HG03196 (cell line): ENCODE measurements at regions not wholly inside any gene's neighbourhood (a gene's known extent, or its start where the extent isn't known, plus 50 kb on each side); places are given as distances from the start of the nearest gene placed in this dataset.
"Not testable (repeated sequence)": the region's sequence is repeated elsewhere in the genome, so short reads cannot be mapped to it uniquely, and the experiment has no call there.

Experiments used
- ATAC-seq: cut with Tn5 transposase; IDR thresholded peaks from one replicate; pipeline ENCODE4 v1.9.1; 2021; ENCODE audit not compliant: unreplicated experiment

DNA sequence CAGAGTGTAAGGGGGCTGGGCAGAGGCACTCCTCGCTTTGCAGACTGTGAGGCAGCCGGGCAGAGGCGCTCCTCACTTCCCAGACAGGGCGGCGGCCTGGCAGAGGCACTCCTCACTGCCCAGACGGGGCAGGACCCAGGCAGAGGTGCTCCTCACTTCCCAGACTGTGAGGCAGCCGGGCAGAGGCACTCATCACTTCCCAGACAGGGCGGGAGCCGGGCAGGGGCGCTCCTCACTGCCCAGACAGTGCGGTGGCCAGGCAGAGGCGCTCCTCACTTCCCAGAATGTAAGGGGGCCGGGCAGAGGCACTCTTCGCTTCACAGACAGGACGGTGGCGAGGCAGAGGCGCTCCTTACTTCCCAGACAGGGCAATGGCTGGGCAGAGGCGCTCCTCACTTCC lies 442.5 kb downstream of the SPATA31D1 start:
- ATAC-seq, result no peak

DNA sequence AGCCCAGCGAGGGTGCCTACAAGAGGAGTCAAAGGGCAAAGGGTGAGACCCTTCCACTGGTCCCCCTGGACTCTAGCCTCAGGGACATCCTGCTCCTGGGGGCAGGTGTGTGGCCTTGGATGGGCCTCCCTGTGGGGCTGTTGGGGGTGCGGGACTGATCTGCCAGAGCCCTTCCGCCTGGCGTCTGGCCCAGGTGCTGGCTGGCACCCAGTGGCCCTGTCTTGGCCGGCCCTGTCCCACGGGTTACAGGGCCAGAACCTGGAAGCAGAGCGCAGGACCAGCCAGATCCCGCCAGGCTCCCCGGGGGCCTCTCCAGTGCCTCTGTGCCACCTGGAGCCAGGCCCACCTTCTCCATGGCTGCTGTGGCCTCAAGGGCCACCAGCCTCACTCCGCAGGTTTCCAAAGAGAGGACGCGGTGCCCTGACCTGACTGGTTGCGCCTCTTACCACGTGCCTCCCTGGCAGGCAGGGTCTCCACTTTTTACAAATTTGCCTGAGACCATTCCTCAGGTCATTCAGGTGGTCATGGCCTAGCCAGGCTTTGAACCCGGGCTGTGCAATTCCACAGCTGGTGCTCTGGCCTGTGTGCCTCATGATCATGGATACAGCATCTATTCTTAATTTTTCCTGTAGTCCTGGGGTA lies 444.8 kb downstream of the SPATA31D1 start:
- ATAC-seq, result not testable (repeated sequence)

DNA sequence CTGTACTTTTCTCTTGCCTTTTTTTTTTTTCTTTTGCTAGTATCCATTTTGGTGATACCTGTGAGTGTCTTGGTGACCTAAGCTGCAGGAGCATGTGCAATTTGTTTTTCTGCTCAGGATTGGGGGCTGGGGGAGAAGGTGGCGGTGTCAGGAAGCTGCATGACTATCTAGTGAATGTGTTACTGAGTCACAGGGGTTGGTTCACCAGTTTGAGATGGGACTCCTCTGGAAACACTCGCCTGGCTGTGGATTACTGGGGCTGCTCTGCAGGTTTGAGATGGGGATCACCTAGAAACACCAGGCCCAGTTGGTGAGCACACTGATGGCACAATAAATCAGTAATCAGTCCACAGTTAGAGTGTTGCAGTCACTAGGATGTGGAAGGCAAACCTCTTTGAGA lies 447.9 kb downstream of the SPATA31D1 start:
- ATAC-seq, result no peak

DNA sequence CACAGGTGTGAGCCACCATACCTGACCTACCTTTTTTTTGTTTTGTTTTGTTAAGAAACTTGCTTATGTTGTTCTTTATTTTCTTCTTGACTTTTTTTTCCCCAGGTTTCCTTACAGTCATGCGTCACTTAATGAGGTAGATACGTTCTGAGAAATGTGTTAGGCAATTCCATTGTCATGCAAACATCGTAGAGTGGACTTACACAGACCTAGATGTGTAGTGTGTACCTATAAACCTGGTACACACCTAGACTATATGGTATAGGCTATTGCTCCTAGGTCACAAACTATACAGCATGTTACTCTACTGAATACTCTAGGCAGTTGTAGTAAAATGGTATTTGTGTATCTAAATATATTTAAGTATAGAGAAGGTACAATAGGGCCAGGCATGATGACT lies 448.6 kb downstream of the SPATA31D1 start:
- ATAC-seq, result not testable (repeated sequence)

DNA sequence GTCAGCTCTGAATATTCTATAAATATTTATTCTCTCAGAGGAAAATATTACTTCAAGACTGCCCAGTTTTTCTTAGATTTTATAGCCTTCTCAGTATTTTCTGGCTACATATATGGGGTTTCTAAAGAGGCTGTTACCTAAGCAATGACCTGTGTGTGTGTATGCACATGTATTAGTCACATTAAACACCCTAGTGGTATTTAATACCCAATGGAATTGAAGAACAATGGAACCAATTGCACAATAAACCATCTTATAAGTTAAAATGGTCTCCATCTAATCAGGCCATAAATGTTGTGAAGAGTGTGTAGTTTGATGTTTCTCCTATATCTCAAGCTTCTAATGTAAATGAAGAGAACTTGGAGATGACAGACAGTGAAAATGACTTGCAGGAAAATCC lies 450.0 kb downstream of the SPATA31D1 start:
- ATAC-seq, result no peak

DNA sequence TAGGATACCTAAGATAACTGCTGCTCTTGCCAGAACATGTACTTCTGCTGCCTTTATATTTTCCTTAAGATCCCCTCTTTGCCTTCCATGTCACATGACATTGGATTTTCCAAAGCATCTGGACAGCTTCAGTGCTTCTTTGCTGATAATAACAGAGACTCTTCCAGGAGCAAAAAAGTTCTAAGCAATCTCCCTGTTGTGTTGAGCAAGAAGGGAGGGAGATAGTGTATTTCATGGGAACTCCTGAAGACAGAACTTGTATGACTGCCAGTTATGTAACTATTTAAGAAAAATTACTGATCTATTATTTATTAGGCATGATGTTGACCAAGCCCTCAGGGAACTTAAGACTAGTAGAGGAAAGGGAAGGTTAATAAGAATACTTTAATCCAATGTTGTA lies 454.7 kb downstream of the SPATA31D1 start:
- no peak for ATAC-seq

DNA sequence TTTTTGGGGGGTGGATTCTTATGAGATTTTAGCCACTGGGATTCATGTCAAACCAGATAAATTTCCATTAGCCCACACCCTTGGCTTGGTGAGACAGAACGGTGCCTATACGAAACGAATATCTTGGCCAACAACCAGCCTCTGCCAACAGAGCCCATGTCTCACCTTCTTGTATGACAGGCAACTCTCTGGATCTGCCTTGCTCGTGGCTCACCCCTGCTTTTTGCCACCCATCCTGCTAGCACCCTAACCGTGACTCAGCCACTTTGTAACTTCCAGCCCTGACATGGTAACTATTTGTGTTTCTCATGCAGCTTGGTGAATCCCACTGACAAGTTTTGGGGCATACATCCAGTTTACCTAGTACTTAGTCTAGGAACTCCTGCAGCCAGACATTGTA lies 457.0 kb downstream of the SPATA31D1 start:
- no peak for ATAC-seq

DNA sequence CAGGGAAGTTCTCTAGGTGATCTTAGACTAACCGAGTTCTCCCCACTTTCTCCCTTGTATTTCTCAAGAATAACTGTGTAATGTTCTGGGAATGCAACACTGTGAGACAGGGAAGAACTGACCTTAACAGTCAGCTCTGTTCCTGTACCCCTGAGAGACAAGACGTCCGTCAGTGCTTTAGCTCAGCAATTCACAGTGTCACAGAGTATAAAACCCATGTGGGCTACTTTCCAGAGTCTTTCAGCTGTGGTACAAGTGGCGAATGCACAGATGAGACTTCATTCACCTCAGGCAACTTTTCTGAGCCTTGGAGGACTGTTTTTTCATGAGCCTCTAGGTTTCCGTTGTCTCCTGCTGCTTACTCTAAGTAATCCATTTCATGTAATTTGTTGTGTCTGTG lies 458.8 kb downstream of the SPATA31D1 start:
- no peak for ATAC-seq

DNA sequence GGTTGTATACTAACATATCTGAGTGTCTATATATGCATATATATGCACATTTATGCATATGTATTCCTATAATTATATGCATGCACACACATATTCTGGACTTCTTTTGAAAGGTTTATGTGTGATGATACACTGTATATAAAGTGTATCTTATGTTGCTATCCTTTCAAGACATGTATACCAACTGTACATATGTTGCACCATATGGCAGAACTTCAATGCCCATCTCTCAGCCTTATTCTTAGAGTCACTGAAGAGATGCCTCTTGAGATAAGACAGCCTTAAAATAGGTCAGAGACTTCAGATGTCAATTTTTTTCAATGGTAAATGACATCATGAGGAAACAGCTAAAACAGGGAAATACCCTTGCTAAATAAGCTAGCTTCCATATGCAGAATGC lies 461.4 kb downstream of the SPATA31D1 start:
- ATAC-seq, result no peak

DNA sequence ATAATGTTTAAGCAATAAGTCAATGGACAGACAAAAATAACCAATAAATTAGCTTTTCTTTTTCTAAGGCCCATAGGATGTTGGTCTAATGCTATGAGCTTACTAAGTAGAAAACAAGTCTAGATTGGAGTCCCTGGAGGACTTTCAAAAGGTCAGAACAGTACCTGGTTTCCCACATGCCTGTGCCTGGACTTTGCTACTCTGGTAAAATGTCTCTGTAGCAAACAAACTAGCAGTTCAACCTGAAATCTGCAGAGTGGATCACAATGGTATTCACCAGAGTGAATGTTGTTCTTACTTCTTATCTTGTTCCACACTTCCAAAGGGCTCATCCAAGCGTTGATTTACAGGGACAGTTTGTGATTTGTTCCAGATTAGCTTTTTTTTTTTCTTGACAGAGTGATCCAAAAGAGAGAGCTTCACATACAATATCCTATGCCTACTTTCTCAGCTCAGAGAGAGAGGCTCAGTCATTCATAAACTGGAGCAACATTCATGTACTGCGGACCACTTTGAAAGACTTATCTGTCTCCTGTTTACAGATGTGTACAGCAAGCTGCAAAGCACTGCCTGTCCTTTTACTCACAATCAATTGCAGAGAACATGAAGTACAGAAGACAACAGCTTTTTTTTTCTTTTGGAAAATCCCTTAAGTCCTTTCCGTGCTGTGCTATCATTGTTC lies 466.1 kb downstream of the SPATA31D1 start:
- ATAC-seq, result no peak

DNA sequence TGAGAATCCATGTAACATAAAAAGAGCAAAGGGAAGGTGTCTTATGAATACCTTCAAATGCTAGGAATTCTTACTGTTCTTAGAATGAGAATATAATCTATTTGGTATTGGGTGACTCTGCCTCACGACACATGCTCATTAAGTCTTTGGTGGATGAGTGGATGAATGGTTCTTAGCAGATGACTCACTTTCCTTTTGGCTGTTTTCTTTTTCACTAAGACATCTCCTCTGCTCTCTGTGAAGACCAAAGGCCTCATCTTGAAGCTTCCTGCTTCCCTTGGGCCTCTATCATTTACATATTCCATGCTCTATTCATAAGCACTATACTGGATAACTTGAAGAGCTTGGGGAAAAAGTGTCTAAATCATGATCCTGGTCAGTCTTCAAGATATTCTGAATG lies 468.1 kb downstream of the SPATA31D1 start:
- ATAC-seq, result no peak

DNA sequence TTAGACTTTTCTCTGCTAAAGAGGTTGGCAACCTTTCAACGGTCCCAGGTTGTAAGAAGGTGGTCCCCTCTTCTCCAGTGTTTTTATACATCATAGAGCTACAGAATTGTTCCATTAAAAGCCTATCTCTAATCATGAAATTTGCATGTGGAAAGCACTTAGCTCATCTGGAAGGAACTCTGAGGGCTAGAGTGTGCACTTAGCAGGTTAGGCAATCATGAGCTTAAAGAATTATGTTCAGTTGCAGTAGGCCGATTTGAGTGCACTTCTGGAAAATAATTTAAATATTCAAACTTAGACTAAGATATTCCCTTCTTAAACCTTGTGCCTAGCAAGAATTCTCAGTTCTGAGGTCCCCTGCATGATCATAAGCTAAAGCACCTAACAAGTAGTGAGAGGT lies 468.7 kb downstream of the SPATA31D1 start:
- ATAC-seq, result no peak

DNA sequence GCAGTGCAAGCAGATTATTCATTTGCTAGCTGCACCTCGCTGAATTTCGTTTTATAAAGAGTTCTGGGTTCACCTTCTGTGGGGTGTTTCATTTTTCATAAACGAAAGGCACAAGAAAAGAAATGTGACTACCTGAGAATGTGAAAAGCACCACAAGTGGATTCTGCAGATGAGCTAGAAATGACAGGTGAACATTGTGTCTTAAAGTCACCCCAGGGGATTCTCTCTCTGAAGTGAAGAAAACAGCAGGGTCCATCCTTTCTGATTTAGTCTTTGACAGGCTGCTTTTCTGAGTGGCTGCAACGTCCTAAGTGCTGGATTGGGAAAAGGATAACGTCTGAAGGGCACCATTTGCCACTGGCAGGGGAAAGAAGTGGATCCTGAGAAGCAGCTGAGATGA lies 469.3 kb downstream of the SPATA31D1 start:
- no peak for ATAC-seq

DNA sequence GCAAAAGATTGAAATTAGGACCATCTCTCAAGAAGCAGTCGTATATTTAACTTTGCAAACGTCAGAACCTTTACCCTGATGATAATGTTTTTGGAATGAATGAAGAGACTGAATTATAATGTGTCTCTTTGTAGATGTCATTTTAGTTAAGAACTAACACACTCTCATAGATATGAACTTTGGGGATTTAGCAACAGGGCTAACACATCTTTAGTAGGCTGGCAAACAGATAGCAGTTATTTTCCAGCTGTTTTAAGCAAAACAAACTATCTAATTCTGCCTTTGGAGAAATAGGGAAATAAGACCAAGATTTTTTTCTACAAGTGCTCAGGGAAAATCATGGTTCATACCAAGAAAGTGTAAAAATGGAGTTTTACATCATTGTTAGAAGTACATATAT lies 469.7 kb downstream of the SPATA31D1 start:
- no peak for ATAC-seq

DNA sequence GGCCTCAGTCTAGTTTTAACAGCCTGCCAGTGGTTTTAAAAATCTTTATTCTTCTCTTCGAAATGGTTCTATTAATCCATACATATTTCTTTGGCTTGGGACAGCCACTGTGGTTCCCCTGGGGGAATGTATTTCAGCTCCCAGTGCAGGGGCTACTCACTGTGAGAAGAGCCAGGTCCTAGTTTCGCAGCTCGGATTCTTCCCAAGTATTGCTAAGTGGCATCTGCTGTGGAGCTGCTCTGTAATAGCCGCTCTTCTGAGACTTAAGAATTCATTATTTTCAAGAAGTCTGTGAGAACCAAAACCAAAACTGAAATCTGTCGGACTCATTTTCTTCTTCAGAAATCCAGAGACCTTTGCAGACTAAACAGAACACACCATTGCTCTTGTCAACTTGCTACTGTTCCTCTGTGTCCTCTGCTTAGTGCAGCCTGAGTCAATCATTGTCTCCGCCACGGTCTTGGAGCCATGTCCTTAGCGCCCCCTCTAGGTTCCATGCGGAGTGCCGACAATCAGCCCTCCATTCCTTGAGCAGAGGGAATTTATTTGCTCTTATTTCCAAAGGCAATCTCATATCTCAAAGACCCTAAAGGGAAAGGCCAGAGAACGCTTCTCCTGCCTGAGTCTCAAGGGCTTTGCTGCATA lies 478.2 kb downstream of the SPATA31D1 start:
- ATAC-seq, result no peak

DNA sequence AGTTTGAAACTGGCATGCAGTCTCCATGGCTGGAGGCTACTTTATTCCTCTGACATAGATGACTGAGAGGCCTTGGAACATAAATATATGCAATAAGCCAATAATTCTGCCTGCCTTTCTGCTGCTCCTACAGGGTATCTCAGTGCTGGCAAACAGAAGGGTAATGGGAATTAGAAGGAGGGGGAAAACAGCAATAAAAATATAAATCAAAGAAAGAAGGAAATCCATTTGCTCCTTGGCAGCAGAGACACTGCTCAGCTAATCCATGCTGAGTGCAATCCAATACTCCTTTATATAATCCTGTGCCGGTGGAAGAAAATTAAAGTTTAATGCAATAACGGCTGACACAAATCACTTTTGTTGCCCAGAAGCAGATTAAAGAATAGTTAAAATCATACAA lies 478.9 kb downstream of the SPATA31D1 start:
- no peak for ATAC-seq

DNA sequence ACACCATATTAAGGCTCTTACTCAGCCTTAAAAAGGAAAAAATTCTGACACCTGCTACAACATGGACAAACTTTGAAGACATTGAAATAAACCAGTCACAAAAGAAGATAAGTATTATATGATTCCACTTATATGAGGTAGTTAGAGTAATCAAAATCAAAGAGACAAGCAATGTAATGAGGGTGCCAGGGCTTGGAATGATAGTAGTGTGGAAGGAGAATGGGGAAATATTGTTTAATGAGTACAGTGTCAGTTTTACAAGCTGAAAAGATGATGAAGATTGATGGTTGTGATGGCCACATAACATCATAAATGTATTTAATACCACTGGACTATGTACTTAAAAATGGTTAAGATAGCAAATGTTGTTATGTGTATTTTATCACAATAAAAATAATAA lies 485.7 kb downstream of the SPATA31D1 start:
- ATAC-seq, result no peak

DNA sequence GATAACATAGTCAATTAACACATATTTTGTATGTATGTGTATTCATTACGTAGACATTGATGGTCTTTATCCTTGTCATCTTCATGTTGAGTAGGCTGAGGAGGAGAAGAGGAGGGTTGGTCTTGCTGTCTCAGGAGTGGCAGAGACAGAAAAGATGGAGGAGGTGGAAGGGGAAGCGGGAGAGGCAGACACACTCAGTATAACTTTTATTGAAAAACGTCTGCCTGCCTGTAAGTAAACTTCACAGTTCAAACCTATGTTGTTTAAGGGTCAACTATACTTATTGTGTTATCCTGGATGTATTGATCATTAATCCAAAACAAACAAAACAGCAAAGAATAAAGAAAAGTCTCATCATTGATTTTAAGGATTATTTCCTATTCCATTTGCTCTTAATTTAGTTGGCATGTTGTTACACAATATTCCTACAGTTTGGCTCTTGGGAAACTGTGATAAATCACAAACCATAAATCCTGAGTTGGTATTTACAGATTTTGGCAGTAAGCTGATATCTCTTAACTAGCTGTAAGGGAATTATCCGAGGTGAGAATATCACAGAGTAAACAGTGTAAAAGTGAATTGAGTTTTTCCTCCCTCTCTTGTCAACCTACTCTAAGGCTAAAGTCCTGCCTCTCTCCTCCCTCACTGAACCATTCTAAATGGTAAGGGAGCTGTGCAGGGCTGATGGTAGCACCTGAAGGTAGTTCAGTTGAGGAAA lies 487.2 kb downstream of the SPATA31D1 start:
- ATAC-seq, result no peak

DNA sequence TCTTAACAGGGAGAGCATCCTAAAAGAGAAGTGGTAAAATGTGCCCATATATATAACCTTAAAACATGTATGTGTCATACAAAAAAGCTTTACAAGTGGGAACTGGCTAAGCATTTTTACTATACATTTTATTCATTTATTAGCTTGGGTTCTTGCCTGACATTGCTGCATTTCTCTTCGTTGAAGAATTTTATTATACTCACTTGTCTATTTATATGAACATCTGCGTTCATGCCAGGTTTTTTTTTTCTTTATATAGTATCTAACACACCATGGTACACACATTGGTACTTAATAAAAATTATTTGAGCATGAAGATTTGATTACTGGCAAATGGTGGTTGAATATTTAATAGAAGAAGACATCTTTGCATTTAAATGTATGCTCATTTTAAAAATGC lies 492.3 kb downstream of the SPATA31D1 start:
- ATAC-seq, result no peak

DNA sequence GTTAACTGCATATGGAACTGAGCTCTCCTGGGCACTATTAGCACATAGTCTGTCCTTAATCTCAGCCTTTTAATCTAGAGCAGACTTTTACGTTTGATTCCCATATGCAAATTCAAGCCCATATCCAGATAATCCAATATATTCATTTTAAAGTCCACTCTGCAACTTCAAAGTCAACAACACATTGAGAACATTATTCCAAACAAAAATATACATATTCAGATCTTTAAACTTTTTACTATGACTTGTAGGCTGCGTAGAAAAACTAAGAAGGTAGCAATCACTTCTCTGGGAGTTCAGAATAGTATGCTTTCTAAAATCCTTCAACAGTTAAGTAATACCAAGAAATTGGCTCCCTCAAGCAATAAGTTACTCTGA lies 499.4 kb downstream of the SPATA31D1 start:
- ATAC-seq, result no peak

DNA sequence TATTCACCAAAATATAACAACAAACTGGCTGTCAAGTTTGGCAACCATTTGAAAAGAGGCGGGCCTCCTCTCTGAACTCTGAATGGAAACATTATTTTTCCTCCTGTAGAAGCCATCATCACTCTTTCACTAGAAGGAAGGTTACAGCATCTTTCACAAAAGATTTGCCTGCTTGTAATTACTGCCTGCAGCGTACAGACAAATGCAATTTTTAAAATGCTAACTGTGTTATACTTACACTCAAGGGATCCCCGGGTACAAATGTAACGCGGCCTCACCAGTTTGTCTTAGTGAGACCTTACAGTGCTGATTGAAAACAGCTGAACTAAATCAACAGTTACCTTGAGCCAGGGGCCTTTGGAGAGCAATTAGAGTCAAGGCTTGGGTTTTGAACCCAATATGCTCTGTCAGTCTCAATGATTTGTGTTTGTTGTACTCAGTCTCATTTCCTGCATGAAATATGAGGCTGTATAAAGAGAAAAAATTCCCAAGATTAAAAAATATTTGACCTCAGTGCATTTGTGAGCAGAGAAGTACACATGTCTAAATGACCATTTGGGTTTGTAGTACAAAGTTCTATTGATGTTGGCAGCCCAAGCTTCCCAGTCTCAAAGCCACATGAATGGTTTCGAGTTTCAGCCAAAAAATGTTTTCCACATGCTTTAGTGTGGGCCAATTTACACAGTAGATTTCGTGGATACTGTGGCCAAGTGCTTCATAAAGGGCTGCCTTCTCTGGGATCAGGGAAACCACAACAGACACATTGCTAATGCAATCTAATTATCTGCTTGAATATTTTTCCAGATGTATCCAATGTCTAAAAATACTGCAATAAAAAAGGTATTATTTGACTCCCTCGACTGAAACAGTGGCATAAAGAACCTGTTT lies 500.0 kb downstream of the SPATA31D1 start:
- no peak for ATAC-seq
